ENCODE measurements at regions not wholly inside any gene's neighbourhood (a gene's known extent, or its start where the extent isn't known, plus 50 kb on each side); places are given as distances from the start of the nearest gene placed in this dataset.

DNA sequence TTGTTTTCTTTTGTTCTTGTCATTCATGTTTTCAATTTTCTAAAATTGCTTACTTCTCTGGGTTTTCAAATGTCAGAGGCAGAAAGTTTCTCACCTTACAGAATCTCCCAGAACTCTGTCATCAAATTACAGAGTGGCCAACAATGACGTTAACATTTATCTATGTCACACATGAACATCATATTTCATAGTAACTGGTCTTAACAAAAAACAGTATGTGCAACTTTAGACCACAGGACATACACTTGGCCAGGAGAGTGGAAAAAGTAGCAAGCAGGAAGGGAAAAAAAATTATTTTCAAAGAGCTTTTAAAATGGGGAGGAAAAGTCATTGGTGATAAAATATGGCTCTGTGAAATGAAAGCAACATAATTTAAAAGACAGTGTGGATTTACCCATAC lies 426.5 kb downstream of the MED13L start:
- Histone ChIP-seq H3K4me3 (no peak overlapping the region), H3K36me3 (no peaks in the 10 kb centered on the region), H3K27me3 (no peaks in the 10 kb centered on the region), H3K4me1 (no peaks in the 10 kb centered on the region), H3K9me3 (no peaks in the 10 kb centered on the region), H3K27ac (no peak overlapping the region)
- no peak for DNase-seq (ENCODE audit: low spot score in 2 of 2)
- intact Hi-C loops (cut with DNase I; ENCODE audit: low total_unique reads) = no loop called here
- TF ChIP-seq POLR2A (IDR thresholded peaks at IDR 0.05) (no peak), POLR2AphosphoS5 (IDR thresholded peaks at IDR 0.05) (no peak)
- TF ChIP-seq, protein P1, sequence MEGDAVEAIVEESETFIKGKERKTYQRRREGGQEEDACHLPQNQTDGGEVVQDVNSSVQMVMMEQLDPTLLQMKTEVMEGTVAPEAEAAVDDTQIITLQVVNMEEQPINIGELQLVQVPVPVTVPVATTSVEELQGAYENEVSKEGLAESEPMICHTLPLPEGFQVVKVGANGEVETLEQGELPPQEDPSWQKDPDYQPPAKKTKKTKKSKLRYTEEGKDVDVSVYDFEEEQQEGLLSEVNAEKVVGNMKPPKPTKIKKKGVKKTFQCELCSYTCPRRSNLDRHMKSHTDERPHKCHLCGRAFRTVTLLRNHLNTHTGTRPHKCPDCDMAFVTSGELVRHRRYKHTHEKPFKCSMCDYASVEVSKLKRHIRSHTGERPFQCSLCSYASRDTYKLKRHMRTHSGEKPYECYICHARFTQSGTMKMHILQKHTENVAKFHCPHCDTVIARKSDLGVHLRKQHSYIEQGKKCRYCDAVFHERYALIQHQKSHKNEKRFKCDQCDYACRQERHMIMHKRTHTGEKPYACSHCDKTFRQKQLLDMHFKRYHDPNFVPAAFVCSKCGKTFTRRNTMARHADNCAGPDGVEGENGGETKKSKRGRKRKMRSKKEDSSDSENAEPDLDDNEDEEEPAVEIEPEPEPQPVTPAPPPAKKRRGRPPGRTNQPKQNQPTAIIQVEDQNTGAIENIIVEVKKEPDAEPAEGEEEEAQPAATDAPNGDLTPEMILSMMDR (IDR thresholded peaks at IDR 0.05) = no peak

DNA sequence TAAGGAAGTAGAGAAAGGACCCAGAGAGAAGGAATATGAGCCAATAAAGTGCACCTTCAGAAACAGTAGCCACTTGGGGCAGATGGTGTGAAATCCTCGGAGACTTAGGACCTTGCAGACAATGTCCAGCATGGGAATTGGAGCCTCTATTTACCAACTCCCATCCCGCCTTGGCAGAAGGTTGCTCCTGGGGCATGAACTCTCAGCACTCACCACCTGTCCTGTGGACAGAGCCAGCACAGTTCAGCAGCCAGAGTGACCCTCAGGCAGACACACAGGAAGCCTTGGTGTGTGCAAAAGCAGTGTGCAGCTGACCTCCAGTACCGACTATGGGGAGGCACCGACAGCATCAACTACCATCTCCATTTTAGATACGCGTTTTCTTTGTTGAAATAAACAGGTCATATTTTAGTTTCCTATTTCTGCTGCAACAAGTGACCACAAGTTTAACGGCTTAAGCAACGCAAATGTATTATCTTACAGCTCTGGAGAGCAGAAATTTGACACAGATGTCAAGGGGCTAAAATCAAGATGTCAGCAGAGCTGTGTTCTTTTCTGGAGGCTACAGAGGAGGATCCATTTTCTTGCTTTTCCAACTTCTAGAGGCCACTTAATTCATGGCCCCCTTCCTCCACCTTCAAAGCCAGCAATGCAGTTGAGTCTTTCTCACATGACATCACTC lies 428.1 kb downstream of the MED13L start:
- H3K27ac ChIP-seq = no peak overlapping the region
- TF ChIP-seq, protein P1 (IDR thresholded peaks at IDR 0.05) = no peak
- no peak for TF ChIP-seq POLR2AphosphoS5 (IDR thresholded peaks at IDR 0.05)
- no peak for TF ChIP-seq POLR2A (IDR thresholded peaks at IDR 0.05)

DNA sequence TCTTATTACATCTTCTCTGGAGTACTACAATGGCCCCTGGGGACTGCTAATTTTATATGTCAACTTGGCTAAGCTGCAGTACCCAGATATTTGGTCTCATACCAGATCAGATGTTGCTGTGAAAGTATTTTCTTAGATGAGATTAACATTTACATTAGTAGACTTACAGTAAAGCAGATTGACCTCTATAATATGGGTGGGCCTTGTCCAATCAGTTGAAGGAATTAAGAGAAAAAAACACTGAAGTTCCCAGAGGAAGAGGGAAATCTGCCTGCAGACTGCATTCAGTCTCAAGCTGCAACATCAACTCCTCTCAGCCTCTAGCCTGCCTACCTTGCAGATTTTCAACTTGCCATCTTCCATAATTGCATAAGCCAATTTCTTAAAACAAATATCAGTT lies 430.1 kb downstream of the MED13L start:
- no peaks in the 10 kb centered on the region for H3K4me1 ChIP-seq
- intact Hi-C loops (cut with DNase I; ENCODE audit: low total_unique reads) = no loop called here
- H3K27me3 ChIP-seq = no peaks in the 10 kb centered on the region
- H3K9me3 ChIP-seq = no peaks in the 10 kb centered on the region
- no peak overlapping the region for H3K4me3 ChIP-seq
- H3K36me3 ChIP-seq = no peaks in the 10 kb centered on the region
- no peak for DNase-seq (ENCODE audit: low spot score in 2 of 2)
- no peak overlapping the region for H3K27ac ChIP-seq
- no peak for TF ChIP-seq POLR2A (IDR thresholded peaks at IDR 0.05)
- TF ChIP-seq POLR2AphosphoS5 (IDR thresholded peaks at IDR 0.05) = no peak
- TF ChIP-seq, protein P1 (IDR thresholded peaks at IDR 0.05) = no peak

More for the DNA sequence above, 428.1 kb downstream of the MED13L start:
- DNase-seq (ENCODE audit: low spot score in 2 of 2) = no peak
- Histone ChIP-seq H3K27me3 (no peaks in the 10 kb centered on the region), H3K36me3 (no peaks in the 10 kb centered on the region), H3K9me3 (no peaks in the 10 kb centered on the region), H3K4me1 (no peaks in the 10 kb centered on the region), H3K4me3 (no peak overlapping the region)
- intact Hi-C loops (cut with DNase I; ENCODE audit: low total_unique reads) = no loop called here

DNA sequence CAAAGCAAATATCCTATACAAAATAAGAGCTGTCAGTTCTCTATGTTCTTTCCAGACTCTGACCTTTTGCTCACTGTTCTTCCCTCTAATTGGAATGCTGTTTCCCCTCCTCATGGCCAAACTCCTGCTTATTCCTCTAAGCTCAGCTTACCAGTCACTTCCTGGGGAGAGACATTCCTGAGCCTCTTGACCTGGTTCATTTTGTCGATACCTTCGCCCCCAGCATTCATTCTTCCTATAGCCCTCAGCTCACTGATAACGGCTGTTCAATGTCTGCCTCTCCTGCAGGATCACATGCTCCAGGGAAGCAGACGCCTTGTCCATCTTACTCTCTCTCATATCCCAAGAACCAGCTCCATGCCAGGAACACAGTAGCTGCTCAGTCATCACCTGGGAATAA lies 431.0 kb downstream of the MED13L start:
- intact Hi-C loops (cut with DNase I; ENCODE audit: low total_unique reads) = no loop called here
- Histone ChIP-seq H3K9me3 (no peaks in the 10 kb centered on the region), H3K36me3 (no peaks in the 10 kb centered on the region), H3K4me1 (no peaks in the 10 kb centered on the region), H3K4me3 (no peak overlapping the region), H3K27ac (no peak overlapping the region), H3K27me3 (no peaks in the 10 kb centered on the region)
- TF ChIP-seq, protein P1 (IDR thresholded peaks at IDR 0.05) = no peak
- TF ChIP-seq POLR2A (IDR thresholded peaks at IDR 0.05) (no peak), POLR2AphosphoS5 (IDR thresholded peaks at IDR 0.05) (no peak)
- DNase-seq (ENCODE audit: low spot score in 2 of 2) = no peak

DNA sequence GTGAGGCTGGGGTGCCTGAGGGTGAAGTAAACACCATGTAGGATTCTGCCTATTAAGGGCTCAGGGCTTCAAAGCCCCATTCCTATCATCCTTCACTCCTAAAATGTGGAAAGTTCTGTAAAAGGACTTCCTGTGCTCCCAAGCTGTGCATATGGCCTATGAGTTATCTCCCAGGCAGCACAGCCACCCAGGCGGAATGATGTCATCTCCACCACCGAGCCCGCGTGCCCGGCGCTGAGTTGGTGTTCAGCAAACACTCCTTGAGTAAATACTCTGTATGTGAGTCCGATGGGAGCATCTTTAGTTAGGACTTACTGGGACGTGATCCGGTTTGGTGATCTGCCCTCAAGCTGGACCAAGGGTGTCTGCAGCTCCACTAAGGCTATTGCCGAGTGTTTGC lies 437.3 kb downstream of the MED13L start:
- no peaks in the 10 kb centered on the region for H3K4me1 ChIP-seq
- TF ChIP-seq POLR2A (IDR thresholded peaks at IDR 0.05) = no peak
- TF ChIP-seq, protein P1 (IDR thresholded peaks at IDR 0.05) = no peak
- no peak for TF ChIP-seq POLR2AphosphoS5 (IDR thresholded peaks at IDR 0.05)
- no peak overlapping the region for H3K4me3 ChIP-seq
- no peaks in the 10 kb centered on the region for H3K27me3 ChIP-seq
- no peaks in the 10 kb centered on the region for H3K36me3 ChIP-seq
- intact Hi-C loops (cut with DNase I; ENCODE audit: low total_unique reads) = no loop called here
- no peaks in the 10 kb centered on the region for H3K9me3 ChIP-seq
- no peak overlapping the region for H3K27ac ChIP-seq
- peak; percentile 24 to 68 for DNase-seq (ENCODE audit: low spot score in 2 of 2)
